GM12873 (cell line): ENCODE measurements at regions not wholly inside any gene's neighbourhood (a gene's known extent, or its start where the extent isn't known, plus 50 kb on each side); places are given as distances from the start of the nearest gene placed in this dataset.

Experiments
- TF ChIP-seq, protein P1 (sequence below): IDR thresholded peaks from 2 replicates; pipeline ENCODE4 v1.5.1; 2012; ENCODE audit warnings: low read depth, mild to moderate bottlenecking, moderate library complexity, low read length, control low read depth; ENCODE audit not compliant: insufficient read depth; ENCODE audit errors: missing control alignments

GRCh38 chr13:81568824-81569223, 1227.9 kb upstream of the SPRY2 start:
- TF ChIP-seq, protein P1, sequence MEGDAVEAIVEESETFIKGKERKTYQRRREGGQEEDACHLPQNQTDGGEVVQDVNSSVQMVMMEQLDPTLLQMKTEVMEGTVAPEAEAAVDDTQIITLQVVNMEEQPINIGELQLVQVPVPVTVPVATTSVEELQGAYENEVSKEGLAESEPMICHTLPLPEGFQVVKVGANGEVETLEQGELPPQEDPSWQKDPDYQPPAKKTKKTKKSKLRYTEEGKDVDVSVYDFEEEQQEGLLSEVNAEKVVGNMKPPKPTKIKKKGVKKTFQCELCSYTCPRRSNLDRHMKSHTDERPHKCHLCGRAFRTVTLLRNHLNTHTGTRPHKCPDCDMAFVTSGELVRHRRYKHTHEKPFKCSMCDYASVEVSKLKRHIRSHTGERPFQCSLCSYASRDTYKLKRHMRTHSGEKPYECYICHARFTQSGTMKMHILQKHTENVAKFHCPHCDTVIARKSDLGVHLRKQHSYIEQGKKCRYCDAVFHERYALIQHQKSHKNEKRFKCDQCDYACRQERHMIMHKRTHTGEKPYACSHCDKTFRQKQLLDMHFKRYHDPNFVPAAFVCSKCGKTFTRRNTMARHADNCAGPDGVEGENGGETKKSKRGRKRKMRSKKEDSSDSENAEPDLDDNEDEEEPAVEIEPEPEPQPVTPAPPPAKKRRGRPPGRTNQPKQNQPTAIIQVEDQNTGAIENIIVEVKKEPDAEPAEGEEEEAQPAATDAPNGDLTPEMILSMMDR, result no peak

DNA sequence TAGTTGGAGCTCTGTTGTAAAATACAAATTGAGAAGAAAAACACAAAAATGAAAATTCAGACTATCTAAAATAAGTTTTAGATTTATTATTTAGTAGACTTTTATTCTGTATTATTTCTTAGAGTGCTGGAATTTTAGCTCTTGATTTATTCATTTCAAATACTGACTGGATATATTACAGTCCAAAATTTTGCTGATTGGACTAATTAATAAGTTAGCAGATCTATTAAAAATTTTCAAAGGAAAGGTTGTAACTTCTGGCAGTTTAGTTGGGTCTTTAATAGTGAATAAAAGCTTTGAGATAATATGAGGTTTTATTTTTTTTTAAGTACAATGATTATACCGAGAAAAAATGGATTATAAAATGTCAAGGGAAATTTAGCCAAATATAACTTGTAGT, 1224.9 kb upstream of the SPRY2 start:
- TF ChIP-seq, protein P1, result no peak

DNA sequence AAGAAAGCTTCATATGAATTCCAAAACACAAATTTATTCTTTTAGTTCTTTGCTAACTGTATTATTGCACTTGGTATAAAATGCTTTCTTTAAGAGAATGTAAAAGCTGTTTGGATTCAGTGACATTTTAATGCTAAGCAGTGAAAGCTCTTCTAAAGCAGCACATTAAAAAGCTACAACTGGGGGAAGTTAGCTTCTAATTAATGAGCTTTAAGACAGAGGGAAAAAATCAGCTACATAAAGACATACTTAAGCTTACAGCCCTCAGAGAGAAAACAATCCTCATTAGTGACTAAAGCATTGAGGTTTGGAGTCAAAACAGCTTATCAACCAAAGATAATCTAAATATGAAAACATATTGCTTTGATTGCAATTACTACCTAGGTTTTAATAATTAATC, 1222.2 kb upstream of the SPRY2 start:
- TF ChIP-seq, protein P1, result no peak

DNA sequence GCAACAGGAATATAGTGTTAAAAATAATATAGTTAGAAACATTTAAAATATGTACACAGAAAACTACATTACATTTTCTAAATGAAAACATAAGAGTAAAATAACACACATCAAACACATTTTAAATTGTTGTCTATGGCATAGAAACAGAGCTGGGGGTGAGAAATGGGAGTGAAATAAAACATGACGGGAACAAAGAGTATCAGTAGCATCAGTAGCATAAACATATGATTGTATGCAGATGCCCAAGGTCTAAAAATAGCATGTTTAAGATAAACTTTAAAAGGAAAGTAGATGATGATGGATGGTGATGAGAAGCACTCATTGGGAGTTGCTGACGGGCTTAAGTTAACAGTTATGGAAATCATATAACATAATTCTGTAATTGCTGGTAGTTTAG, 1221.7 kb upstream of the SPRY2 start:
- TF ChIP-seq, protein P1, result no peak

GRCh38 chr13:81551036-81551435, 1210.1 kb upstream of the SPRY2 start:
- TF ChIP-seq, protein P1, result no peak

- TF ChIP-seq, protein P1, result no peak
These were observed 1199.9 kb upstream of the SPRY2 start for GRCh38 chr13:81540777-81541176.

GRCh38 chr13:81539643-81540150, 1198.8 kb upstream of the SPRY2 start:
- TF ChIP-seq, protein P1, result no peak
